Thyroid gland (tissue), 4 donors: ENCODE measurements at regions not wholly inside any gene's neighbourhood (a gene's known extent, or its start where the extent isn't known, plus 50 kb on each side); places are given as distances from the start of the nearest gene placed in this dataset.

Experiments used
- DNase-seq, 2 donors: peaks; one replicate each; pipeline ENCODE4 v3.0.0-alpha.2; 2019
- H3K27ac ChIP-seq, 3 donors: fragments of 200-600 bp; sonication (generic); 1 replicate in 2 of 3; 2 replicates in 1 of 3; pipeline ENCODE4 v1.5.1; 2016 to 2019; ENCODE audit warnings: mild to moderate bottlenecking in 1 of 3, moderate library complexity in 1 of 3
- H3K27me3 ChIP-seq: fragments of 200-600 bp; sonication (generic); one replicate; pipeline ENCODE4 v1.5.1; 2019
- H3K36me3 ChIP-seq, 2 donors: fragments of 200-600 bp; sonication (generic); one replicate each; pipeline ENCODE4 v1.5.1; 2016 to 2019
- H3K4me1 ChIP-seq, 2 donors: fragments of 200-600 bp; sonication (generic); one replicate each; pipeline ENCODE4 v1.5.1; 2017 to 2019
- H3K4me3 ChIP-seq, 3 donors: fragments of 200-600 bp; sonication (generic); replicated peaks in 1 of 3; 1 replicate in 2 of 3; 2 replicates in 1 of 3; pipeline ENCODE4 v1.5.1; 2016; ENCODE audit warnings: mild to moderate bottlenecking in 1 of 3
- H3K9me3 ChIP-seq: fragments of 200-600 bp; sonication (generic); one replicate; pipeline ENCODE4 v1.5.1; 2017
- POLR2A ChIP-seq, 2 donors: fragments of 450-650 bp; IDR thresholded peaks; one replicate each; pipeline ENCODE4 v1.6.1; 2017; ENCODE audit warnings: antibody characterized with exemption in 2 of 2, mild to moderate bottlenecking in 2 of 2, moderate library complexity in 1 of 2
- WGBS, 2 donors: methylation state at CpG; one replicate each; pipeline ENCODE4 v1.1.5; 2017; 5-methylcytosine and 5-hydroxymethylcytosine counted together
- intact Hi-C: fragments of 100-400 bp; cut with DNase I; formaldehyde crosslinking; loops from one replicate; pipeline ENCODE4 v1.15.1; 2023
- TF ChIP-seq, protein P1 (sequence below), 6 experiments: fragments of 200-600 bp in 3 of 6; fragments of 450-650 bp in 3 of 6; sonication (generic) in 3 of 6; IDR thresholded peaks; one replicate each; pipeline ENCODE4 v1.5.1; 2016 to 2019; ENCODE audit warnings: antibody characterized with exemption in 6 of 6, mild to moderate bottlenecking in 2 of 6, inconsistent platforms in 1 of 6, moderate library complexity in 1 of 6

DNA sequence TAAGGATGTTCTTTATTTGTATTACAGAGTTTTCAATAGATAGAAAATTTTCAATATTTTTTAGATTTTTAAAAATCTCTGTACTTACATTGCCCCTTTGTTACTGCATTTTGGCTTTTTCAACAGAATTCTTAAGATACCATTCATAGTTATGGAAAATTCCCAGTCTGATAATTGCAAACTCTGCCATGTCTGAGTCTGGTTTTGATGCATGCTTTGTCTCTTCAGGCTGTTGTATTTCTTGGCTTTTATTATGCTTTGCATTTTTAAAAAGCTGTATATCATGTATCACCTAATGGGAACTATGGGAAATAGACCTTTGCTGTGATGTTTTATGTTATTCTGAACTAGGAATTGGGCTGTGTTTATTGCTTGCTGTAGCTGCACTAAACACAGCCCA is 898.9 kb upstream of the ADGRB3 start:
- TF ChIP-seq POLR2A (IDR thresholded peaks at IDR 0.05): no peak
- TF ChIP-seq, protein P1, sequence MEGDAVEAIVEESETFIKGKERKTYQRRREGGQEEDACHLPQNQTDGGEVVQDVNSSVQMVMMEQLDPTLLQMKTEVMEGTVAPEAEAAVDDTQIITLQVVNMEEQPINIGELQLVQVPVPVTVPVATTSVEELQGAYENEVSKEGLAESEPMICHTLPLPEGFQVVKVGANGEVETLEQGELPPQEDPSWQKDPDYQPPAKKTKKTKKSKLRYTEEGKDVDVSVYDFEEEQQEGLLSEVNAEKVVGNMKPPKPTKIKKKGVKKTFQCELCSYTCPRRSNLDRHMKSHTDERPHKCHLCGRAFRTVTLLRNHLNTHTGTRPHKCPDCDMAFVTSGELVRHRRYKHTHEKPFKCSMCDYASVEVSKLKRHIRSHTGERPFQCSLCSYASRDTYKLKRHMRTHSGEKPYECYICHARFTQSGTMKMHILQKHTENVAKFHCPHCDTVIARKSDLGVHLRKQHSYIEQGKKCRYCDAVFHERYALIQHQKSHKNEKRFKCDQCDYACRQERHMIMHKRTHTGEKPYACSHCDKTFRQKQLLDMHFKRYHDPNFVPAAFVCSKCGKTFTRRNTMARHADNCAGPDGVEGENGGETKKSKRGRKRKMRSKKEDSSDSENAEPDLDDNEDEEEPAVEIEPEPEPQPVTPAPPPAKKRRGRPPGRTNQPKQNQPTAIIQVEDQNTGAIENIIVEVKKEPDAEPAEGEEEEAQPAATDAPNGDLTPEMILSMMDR (IDR thresholded peaks at IDR 0.05): no peak
- no peak for DNase-seq
- no peaks in the 10 kb centered on the region for H3K4me1 ChIP-seq
- H3K27me3 ChIP-seq: no peaks in the 10 kb centered on the region
- no peaks in the 10 kb centered on the region for H3K36me3 ChIP-seq
- H3K4me3 ChIP-seq: no peak overlapping the region
- intact Hi-C loops: no loop called here
- H3K9me3 ChIP-seq: no peaks in the 10 kb centered on the region
- no peak overlapping the region for H3K27ac ChIP-seq

DNA sequence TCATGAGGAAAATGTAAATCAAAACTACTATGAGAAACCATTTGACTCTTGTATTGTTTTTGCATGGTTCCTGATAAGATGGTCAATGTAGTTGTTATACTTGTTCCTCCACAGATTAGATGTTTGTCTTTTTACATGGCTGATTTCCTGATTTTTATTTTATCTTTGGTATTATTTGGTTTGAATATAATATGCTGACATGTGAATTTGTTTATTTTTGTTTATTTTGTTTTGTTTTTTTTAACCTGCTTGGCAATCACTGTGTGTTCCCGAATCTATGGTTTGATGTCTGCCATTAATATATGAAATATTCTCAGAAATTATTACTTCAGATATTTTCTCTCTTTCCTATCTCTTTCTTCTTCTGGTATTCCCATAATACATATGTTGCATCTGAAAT is 899.5 kb upstream of the ADGRB3 start:
- Histone ChIP-seq H3K9me3 (no peaks in the 10 kb centered on the region), H3K4me3 (no peak overlapping the region), H3K36me3 (no peaks in the 10 kb centered on the region), H3K4me1 (no peaks in the 10 kb centered on the region), H3K27ac (no peak overlapping the region), H3K27me3 (no peaks in the 10 kb centered on the region)
- DNase-seq: no peak
- intact Hi-C loops: no loop called here
- TF ChIP-seq, protein P1 (IDR thresholded peaks at IDR 0.05): no peak
- 81 to 90% methylated on average over 1 of the region's 1 CpG for WGBS, 2 donors

DNA sequence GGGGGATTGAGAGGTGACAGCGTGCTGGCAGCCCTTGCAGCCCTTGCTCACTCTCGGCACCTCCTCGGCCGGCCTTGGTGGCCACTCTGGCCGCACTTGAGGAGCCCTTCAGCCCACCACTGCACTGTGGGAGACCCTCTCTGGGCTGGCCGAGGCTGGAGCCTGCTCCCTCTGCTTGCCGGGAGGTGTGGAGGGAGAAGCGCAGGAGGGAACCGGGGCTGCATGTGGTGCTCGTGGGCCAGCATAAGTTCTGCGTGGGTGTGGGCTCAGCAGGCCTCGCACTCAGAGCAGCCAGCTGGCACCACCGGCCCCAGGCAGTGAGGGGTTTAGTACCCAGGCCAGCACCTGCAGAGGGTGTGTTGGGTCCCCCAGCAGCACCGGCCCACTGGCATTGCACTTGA is 912.2 kb upstream of the ADGRB3 start:
- WGBS, 2 donors: 73 to 84% methylated on average over 11 to 13 of the region's 14 CpGs
- Histone ChIP-seq H3K4me3 (no peak overlapping the region), H3K4me1 (no peaks in the 10 kb centered on the region), H3K27me3 (no peaks in the 10 kb centered on the region), H3K36me3 (no peaks in the 10 kb centered on the region), H3K27ac (no peak overlapping the region), H3K9me3 (no peaks in the 10 kb centered on the region)
- intact Hi-C loops: no loop called here
- no peak for DNase-seq
- TF ChIP-seq POLR2A (IDR thresholded peaks at IDR 0.05): no peak
- TF ChIP-seq, protein P1 (IDR thresholded peaks at IDR 0.05): no peak

DNA sequence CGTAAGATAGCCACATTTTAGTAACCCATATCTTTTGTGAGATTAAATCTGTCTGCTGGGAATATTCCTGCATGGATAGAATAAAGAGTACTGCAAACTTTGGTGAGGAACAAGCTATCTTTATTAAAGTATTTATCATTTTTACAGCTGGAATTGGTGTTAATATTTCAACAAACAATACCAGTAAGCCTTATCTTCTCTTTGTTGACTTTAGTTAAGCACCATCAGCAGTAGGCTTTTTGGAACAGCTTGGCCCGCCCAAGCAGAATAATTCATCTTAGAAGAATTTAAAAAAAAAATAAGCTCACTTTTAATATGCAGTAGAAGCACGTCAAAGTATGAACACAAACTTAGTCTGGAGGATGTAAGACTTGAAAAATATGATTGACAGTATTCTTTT is 917.8 kb upstream of the ADGRB3 start:
- H3K4me3 ChIP-seq: no peak overlapping the region
- no peaks in the 10 kb centered on the region for H3K36me3 ChIP-seq
- no peak overlapping the region for H3K27ac ChIP-seq
- no peak for TF ChIP-seq POLR2A (IDR thresholded peaks at IDR 0.05)
- TF ChIP-seq, protein P1 (IDR thresholded peaks at IDR 0.05): no peak
- WGBS, 2 donors: 57 to 62% methylated on average over 3 of the region's 3 CpGs
- H3K4me1 ChIP-seq: no peaks in the 10 kb centered on the region
- no peak for DNase-seq
- no peaks in the 10 kb centered on the region for H3K9me3 ChIP-seq
- intact Hi-C loops: no loop called here
- no peaks in the 10 kb centered on the region for H3K27me3 ChIP-seq

DNA sequence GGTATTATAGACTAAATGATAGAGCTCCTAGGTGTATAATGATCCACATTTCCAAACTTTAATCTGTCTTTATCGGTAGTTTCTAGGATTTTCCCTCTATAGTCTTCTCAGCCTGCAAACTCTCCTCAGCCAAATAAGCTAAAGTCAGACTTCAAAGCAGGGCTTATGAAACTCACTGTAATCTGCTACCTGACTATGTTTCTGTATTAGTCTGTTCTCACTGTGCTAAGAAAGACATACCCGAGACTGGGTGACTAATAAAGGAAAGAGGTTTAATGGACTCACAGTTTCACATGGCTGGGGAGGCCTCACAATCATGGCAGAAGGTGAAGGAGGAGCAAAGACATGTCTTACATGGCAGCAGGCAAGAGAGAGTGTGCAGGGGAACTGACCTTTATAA is 928.7 kb upstream of the ADGRB3 start:
- Histone ChIP-seq H3K27me3 (no peaks in the 10 kb centered on the region), H3K4me3 (no peak overlapping the region), H3K9me3 (no peaks in the 10 kb centered on the region), H3K36me3 (no peaks in the 10 kb centered on the region), H3K27ac (no peak overlapping the region), H3K4me1 (no peaks in the 10 kb centered on the region)
- DNase-seq: no peak
- intact Hi-C loops: no loop called here
- 87 to 89% methylated on average over 2 of the region's 2 CpGs for WGBS, 2 donors
- TF ChIP-seq POLR2A (IDR thresholded peaks at IDR 0.05): no peak
- TF ChIP-seq, protein P1 (IDR thresholded peaks at IDR 0.05): no peak
